Smooth muscle cell (in vitro differentiated cells): ENCODE measurements at regions not wholly inside any gene's neighbourhood (a gene's known extent, or its start where the extent isn't known, plus 50 kb on each side); places are given as distances from the start of the nearest gene placed in this dataset.
"Not testable (repeated sequence)": the region's sequence is repeated elsewhere in the genome, so short reads cannot be mapped to it uniquely, and the experiment has no call there.

Experiments used
- DNase-seq: peaks from one replicate; lab custom pipeline; 2025; ENCODE audit not compliant: unreplicated experiment; lab: John Stamatoyannopoulos, UW
- H2AFZ ChIP-seq: fragments of 200-600 bp; sonication (generic); 2 replicates; pipeline ENCODE4 v1.6.0; 2016; ENCODE audit warnings: antibody characterized with exemption, low read depth, mild to moderate bottlenecking
- H3F3A ChIP-seq: fragments of 200-600 bp; sonication (generic); 2 replicates; pipeline ENCODE4 v1.6.0; 2017; ENCODE audit warnings: antibody characterized with exemption, low read depth
- H3K27ac ChIP-seq: fragments of 200-600 bp; sonication (generic); 2 replicates; pipeline ENCODE4 v1.5.1; 2016; ENCODE audit warnings: low read depth, mild to moderate bottlenecking
- H3K27me3 ChIP-seq: fragments of 200-600 bp; sonication (generic); 2 replicates; pipeline ENCODE4 v1.6.1; 2016; ENCODE audit warnings: low read depth, mild to moderate bottlenecking
- H3K36me3 ChIP-seq: fragments of 200-600 bp; sonication (generic); 2 replicates; pipeline ENCODE4 v1.5.1; 2016; ENCODE audit warnings: low read depth
- H3K4me1 ChIP-seq: fragments of 200-600 bp; sonication (generic); 2 replicates; pipeline ENCODE4 v1.5.1; 2016; ENCODE audit warnings: low read depth
- H3K4me2 ChIP-seq: fragments of 200-600 bp; sonication (generic); 2 replicates; pipeline ENCODE4 v1.6.0; 2016; ENCODE audit warnings: mild to moderate bottlenecking
- H3K4me3 ChIP-seq: fragments of 200-600 bp; sonication (generic); 2 replicates; pipeline ENCODE4 v1.5.1; 2016; ENCODE audit warnings: mild to moderate bottlenecking
- H3K79me2 ChIP-seq: fragments of 200-600 bp; sonication (generic); 2 replicates; pipeline ENCODE4 v1.6.0; 2016; ENCODE audit warnings: low read depth, mild to moderate bottlenecking
- H3K9ac ChIP-seq: fragments of 200-600 bp; sonication (generic); 2 replicates; pipeline ENCODE4 v1.6.0; 2016; ENCODE audit warnings: low read depth
- H3K9me3 ChIP-seq: fragments of 200-600 bp; sonication (generic); replicated peaks from 2 replicates; pipeline ENCODE4 v1.5.1; 2016; ENCODE audit warnings: low read depth
- H4K20me1 ChIP-seq: fragments of 200-600 bp; sonication (generic); 2 replicates; pipeline ENCODE4 v1.6.0; 2016; ENCODE audit warnings: low read depth
- CTCF ChIP-seq: fragments of 200-600 bp; sonication (generic); IDR thresholded peaks from 2 replicates; pipeline ENCODE4 v1.5.1; 2017; ENCODE audit warnings: borderline replicate concordance, mild to moderate bottlenecking, antibody characterized with exemption; ENCODE audit not compliant: insufficient read depth, poor library complexity, severe bottlenecking
- WGBS: methylation state at CpG from one replicate; pipeline ENCODE4 v1.1.7; 2016; ENCODE audit warnings: low lambda C conversion rate; 5-methylcytosine and 5-hydroxymethylcytosine counted together

GRCh38 chr4:162972661-162973330 is 193.9 kb downstream of the NAF1 start:
- Histone ChIP-seq H2AFZ (no peak overlapping the region), H3K36me3 (no peaks in the 10 kb centered on the region), H3K4me3 (no peak overlapping the region), H3K9me3 (no peaks in the 10 kb centered on the region), H3K4me2 (no peak overlapping the region), H3K27ac (no peak overlapping the region), H3K9ac (no peak overlapping the region), H4K20me1 (no peaks in the 10 kb centered on the region), H3K27me3 (no peaks in the 10 kb centered on the region), H3K79me2 (no peaks in the 10 kb centered on the region), H3K4me1 (no peaks in the 10 kb centered on the region), H3F3A (no peaks in the 10 kb centered on the region)
- no peak for TF ChIP-seq CTCF
- DNase-seq, result no peak
- 89% methylated on average over 4 of the region's 4 CpGs for WGBS

GRCh38 chr4:162969194-162969593 is 197.5 kb downstream of the NAF1 start:
- Histone ChIP-seq H3K9ac (no peak overlapping the region), H3K27ac (no peak overlapping the region), H4K20me1 (no peaks in the 10 kb centered on the region), H3K79me2 (no peaks in the 10 kb centered on the region), H3K9me3 (no peaks in the 10 kb centered on the region), H2AFZ (no peak overlapping the region), H3K36me3 (no peaks in the 10 kb centered on the region), H3K4me3 (no peak overlapping the region), H3K4me2 (no peak overlapping the region), H3F3A (no peaks in the 10 kb centered on the region), H3K27me3 (no peaks in the 10 kb centered on the region), H3K4me1 (no peaks in the 10 kb centered on the region)
- DNase-seq, result no peak
- WGBS, result 89% methylated on average over 8 of the region's 8 CpGs
- TF ChIP-seq CTCF, result no peak

- H2AFZ ChIP-seq, H3K9ac ChIP-seq, H3K79me2 ChIP-seq, H3F3A ChIP-seq, H3K9me3 ChIP-seq, H3K27ac ChIP-seq, H3K4me1 ChIP-seq, H4K20me1 ChIP-seq, H3K4me3 ChIP-seq, DNase-seq, H3K4me2 ChIP-seq, H3K27me3 ChIP-seq, H3K36me3 ChIP-seq: not testable (repeated sequence)
- WGBS, result 82% methylated on average over 4 of the region's 4 CpGs
Observed at GRCh38 chr4:162965978-162966377, 200.7 kb downstream of the NAF1 start.

- TF ChIP-seq CTCF, result no peak
- Histone ChIP-seq H3F3A (no peaks in the 10 kb centered on the region), H3K4me3 (no peak overlapping the region), H3K9ac (no peak overlapping the region), H3K27ac (no peak overlapping the region), H3K4me1 (no peaks in the 10 kb centered on the region), H3K36me3 (no peaks in the 10 kb centered on the region), H2AFZ (no peak overlapping the region), H3K4me2 (no peak overlapping the region), H3K79me2 (no peaks in the 10 kb centered on the region), H3K27me3 (no peaks in the 10 kb centered on the region), H4K20me1 (no peaks in the 10 kb centered on the region), H3K9me3 (no peaks in the 10 kb centered on the region)
- DNase-seq, result no peak
- WGBS, result 78% methylated on average over 2 of the region's 2 CpGs
Observed at GRCh38 chr4:162959046-162959445, 207.6 kb downstream of the NAF1 start.
